AG04449 (cell line): ENCODE measurements at regions not wholly inside any gene's neighbourhood (a gene's known extent, or its start where the extent isn't known, plus 50 kb on each side); places are given as distances from the start of the nearest gene placed in this dataset.

Source experiments
- CTCF ChIA-PET: fragments of 350-600 bp; formaldehyde crosslinking; extraction: SDS; loops from one replicate; lab custom pipeline; 2021; ENCODE audit warnings: antibody characterized with exemption; lab: Yijun Ruan, JAX
- POLR2A ChIA-PET: fragments of 400-600, 350-600 bp; formaldehyde crosslinking; extraction: SDS; loops from one replicate; lab custom pipeline; 2020; ENCODE audit warnings: antibody characterized with exemption, inconsistent platforms; lab: Yijun Ruan, JAX
- DNase-seq: peaks from one replicate; pipeline ENCODE4 v3.0.0-alpha.2; 2010; ENCODE audit warnings: low read depth, low spot score
- H3K4me3 ChIP-seq: 2 replicates; pipeline ENCODE4 v1.5.1; 2011; ENCODE audit warnings: low read depth, mild to moderate bottlenecking, control low read depth, low read length
- CTCF ChIP-seq: IDR thresholded peaks from one replicate; pipeline ENCODE4 v1.5.1; 2011; ENCODE audit warnings: mild to moderate bottlenecking, moderate library complexity, low read length, control low read depth, inconsistent platforms; ENCODE audit not compliant: insufficient read depth; ENCODE audit errors: missing control alignments

GRCh38 chr9:134272302-134273023 lies 53.8 kb upstream of the RXRA start:
- DNase-seq, result no peak
- POLR2A ChIA-PET, result no interaction called here
- H3K4me3 ChIP-seq, result no peak overlapping the region
- CTCF ChIA-PET, result no interaction called here
- TF ChIP-seq CTCF, result no peak

GRCh38 chr9:134273647-134274046 lies 52.6 kb upstream of the RXRA start:
- H3K4me3 ChIP-seq, result no peak overlapping the region
- TF ChIP-seq CTCF, result no peak
- no peak for DNase-seq
- CTCF ChIA-PET, result no interaction called here
- POLR2A ChIA-PET, result no interaction called here

GRCh38 chr9:134275375-134275774 lies 50.9 kb upstream of the RXRA start:
- DNase-seq, result no peak
- no peak overlapping the region for H3K4me3 ChIP-seq
- TF ChIP-seq CTCF, result no peak
- ChIA-PET CTCF (no interaction called here), POLR2A (no interaction called here)

- ChIA-PET POLR2A (no interaction called here), CTCF (no interaction called here)
- no peak overlapping the region for H3K4me3 ChIP-seq
- DNase-seq, result no peak
- TF ChIP-seq CTCF, result no peak
These were observed 49.6 kb upstream of the RXRA start for GRCh38 chr9:134276453-134277245.
